Stomach (tissue), 8 donors: ENCODE measurements at regions not wholly inside any gene's neighbourhood (a gene's known extent, or its start where the extent isn't known, plus 50 kb on each side); places are given as distances from the start of the nearest gene placed in this dataset.

ENCODE experiments used
- DNase-seq, 2 donors: peaks; one replicate each; pipeline versions ENCODE4 v3.0.0 to v3.0.0-alpha.2; 2013 to 2019
- H3K27ac ChIP-seq, 5 donors: fragments of 200-600 bp in 4 of 5; sonication (generic) in 4 of 5; one replicate each; pipeline ENCODE4 v1.5.1; 2013 to 2019; ENCODE audit warnings: mild to moderate bottlenecking in 1 of 5, moderate library complexity in 1 of 5
- H3K27me3 ChIP-seq, 3 donors: fragments of 200-600 bp; sonication (generic); one replicate each; pipeline ENCODE4 v1.5.1; 2017 to 2019; ENCODE audit warnings: mixed run types in 1 of 3
- H3K36me3 ChIP-seq, 4 donors: fragments of 200-600 bp; sonication (generic); 1 replicate in 3 of 4; 2 replicates in 1 of 4; pipeline ENCODE4 v1.5.1; 2016 to 2019
- H3K4me1 ChIP-seq, 4 donors: fragments of 200-600 bp; sonication (generic); one replicate each; pipeline ENCODE4 v1.5.1; 2016 to 2019
- H3K4me3 ChIP-seq, 4 donors: fragments of 200-600 bp; sonication (generic) in 3 of 4; one replicate each; pipeline ENCODE4 v1.5.1; 2016 to 2019; ENCODE audit warnings: mild to moderate bottlenecking in 1 of 4
- H3K9me3 ChIP-seq, 4 donors: fragments of 200-600 bp; sonication (generic); one replicate each; pipeline ENCODE4 v1.5.1; 2016 to 2019
- EP300 ChIP-seq: sonication (generic); formaldehyde crosslinking; IDR thresholded peaks from one replicate; pipeline ENCODE4 v1.6.1; 2017; ENCODE audit warnings: antibody characterized with exemption
- POLR2A ChIP-seq, 4 donors: fragments of 450-650 bp; IDR thresholded peaks; one replicate each; pipeline ENCODE4 v1.6.1; 2016; ENCODE audit warnings: antibody characterized with exemption in 4 of 4, control low read depth in 2 of 4, mild to moderate bottlenecking in 1 of 4, moderate library complexity in 1 of 4
- POLR2AphosphoS5 ChIP-seq, 3 donors: sonication (generic); formaldehyde crosslinking; IDR thresholded peaks; one replicate each; pipeline ENCODE4 v1.6.1; 2016; ENCODE audit warnings: antibody characterized with exemption in 3 of 3
- WGBS, 5 donors: extraction: QIAGEN DNeasy Blood & Tissue Kit in 3 of 5; methylation state at CpG; one replicate each; pipeline versions ENCODE4 v1.1.5 to v1.1.7; 2013 to 2018; 5-methylcytosine and 5-hydroxymethylcytosine counted together
- intact Hi-C: fragments of 100-400 bp; cut with DNase I; formaldehyde crosslinking; loops from one replicate; pipeline ENCODE4 v1.15.1; 2023; ENCODE audit warnings: low total_unique reads
- TF ChIP-seq, protein P1 (sequence below), 7 experiments: fragments of 450-650 bp in 4 of 7; fragments of 200-600 bp in 3 of 7; sonication (generic) in 3 of 7; IDR thresholded peaks; one replicate each; pipeline ENCODE4 v1.5.1; 2016 to 2019; ENCODE audit warnings: antibody characterized with exemption in 7 of 7, control low read depth in 2 of 7, mild to moderate bottlenecking in 1 of 7
- donor health status: healthy with polysubstance abuse.
- donor health status: Bipolar disorder and iron deficiency.
- donor health status: healthy.

DNA sequence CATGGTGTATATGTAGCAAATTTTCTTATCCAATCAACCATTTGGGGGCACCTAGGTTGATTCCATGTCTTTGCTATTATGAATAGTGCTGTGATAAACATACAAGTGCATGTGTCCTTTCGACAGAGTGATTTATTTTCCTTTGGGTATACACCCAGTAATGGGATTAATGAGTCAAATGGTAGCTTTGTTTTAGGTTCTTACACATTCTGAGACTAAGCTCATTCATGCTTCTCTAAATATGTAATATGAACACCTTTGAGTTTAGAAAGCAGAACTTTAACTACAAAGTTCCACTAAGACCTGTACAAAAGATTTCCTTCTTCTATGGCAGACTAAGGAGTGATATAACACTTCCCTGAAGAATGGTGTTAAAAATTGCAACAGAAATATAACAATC is 627.0 kb downstream of the KCNA4 start:
- no peak for TF ChIP-seq EP300
- TF ChIP-seq POLR2A (IDR thresholded peaks at IDR 0.05), result no peak
- TF ChIP-seq POLR2AphosphoS5 (IDR thresholded peaks at IDR 0.05), result no peak
- TF ChIP-seq, protein P1, sequence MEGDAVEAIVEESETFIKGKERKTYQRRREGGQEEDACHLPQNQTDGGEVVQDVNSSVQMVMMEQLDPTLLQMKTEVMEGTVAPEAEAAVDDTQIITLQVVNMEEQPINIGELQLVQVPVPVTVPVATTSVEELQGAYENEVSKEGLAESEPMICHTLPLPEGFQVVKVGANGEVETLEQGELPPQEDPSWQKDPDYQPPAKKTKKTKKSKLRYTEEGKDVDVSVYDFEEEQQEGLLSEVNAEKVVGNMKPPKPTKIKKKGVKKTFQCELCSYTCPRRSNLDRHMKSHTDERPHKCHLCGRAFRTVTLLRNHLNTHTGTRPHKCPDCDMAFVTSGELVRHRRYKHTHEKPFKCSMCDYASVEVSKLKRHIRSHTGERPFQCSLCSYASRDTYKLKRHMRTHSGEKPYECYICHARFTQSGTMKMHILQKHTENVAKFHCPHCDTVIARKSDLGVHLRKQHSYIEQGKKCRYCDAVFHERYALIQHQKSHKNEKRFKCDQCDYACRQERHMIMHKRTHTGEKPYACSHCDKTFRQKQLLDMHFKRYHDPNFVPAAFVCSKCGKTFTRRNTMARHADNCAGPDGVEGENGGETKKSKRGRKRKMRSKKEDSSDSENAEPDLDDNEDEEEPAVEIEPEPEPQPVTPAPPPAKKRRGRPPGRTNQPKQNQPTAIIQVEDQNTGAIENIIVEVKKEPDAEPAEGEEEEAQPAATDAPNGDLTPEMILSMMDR (IDR thresholded peaks at IDR 0.05), result no peak

DNA sequence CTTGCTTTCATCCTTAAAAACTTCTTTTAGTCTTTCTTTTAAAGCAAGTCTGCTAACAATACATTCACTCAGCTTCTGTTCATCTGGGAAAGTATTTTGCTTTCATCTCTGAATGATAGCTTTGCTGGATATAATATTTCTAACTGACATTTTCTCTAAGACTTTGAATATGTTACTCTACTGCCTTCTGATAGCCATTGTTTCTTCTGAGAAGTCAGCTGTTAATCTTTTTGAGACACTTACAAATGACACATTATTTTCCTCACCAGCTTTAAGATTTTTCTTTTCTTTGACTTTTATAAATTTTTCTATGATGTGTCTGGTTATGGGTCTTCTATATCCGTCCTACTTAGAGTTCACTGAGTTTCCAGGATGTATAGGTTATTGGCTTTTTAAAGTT is 643.1 kb downstream of the KCNA4 start:
- WGBS, 5 donors, result 64 to 81% (median 74%) methylated on average over 1 of the region's 1 CpG
- Histone ChIP-seq H3K4me3 (no peak overlapping the region), H3K36me3 (no peaks in the 10 kb centered on the region), H3K9me3 (peaks cover 0 to 18% (median 8%) of the 10 kb centered on the region in 4 donors), H3K4me1 (no peaks in the 10 kb centered on the region), H3K27ac (no peak overlapping the region), H3K27me3 (no peaks in the 10 kb centered on the region)
- intact Hi-C loops, result no loop called here
- TF ChIP-seq EP300 (no peak), POLR2AphosphoS5 (IDR thresholded peaks at IDR 0.05) (no peak), POLR2A (IDR thresholded peaks at IDR 0.05) (no peak)
- TF ChIP-seq, protein P1 (IDR thresholded peaks at IDR 0.05), result no peak
- no peak for DNase-seq

More for the DNA sequence above, 627.0 kb downstream of the KCNA4 start:
- Histone ChIP-seq H3K27ac (no peak overlapping the region), H3K36me3 (no peaks in the 10 kb centered on the region), H3K9me3 (no peaks in the 10 kb centered on the region), H3K4me1 (no peaks in the 10 kb centered on the region), H3K4me3 (no peak overlapping the region), H3K27me3 (no peaks in the 10 kb centered on the region)
- intact Hi-C loops, result no loop called here
- no peak for DNase-seq
- 72 to 83% (median 81%) methylated on average over 1 of the region's 1 CpG for WGBS, 5 donors

DNA sequence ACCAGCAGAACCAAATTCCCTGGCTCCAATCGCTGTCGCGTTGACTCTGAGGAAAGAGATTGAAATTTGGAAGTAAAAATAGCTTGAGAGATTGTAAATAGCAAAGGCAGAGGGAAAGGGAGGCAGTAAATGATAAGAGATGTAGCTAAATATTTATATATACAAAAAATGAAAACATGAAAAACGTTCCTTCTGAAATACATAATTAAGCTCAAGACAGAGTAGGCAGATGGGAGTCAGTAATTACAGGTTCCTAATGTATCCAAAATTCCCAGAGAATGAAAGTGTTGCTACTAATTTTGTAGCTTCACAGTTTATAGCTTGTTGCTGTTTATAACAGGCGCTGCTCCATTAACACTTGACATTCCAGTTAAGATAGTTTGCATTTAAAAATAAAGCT is 648.7 kb downstream of the KCNA4 start:
- no peaks in the 10 kb centered on the region for H3K27me3 ChIP-seq
- TF ChIP-seq, protein P1 (IDR thresholded peaks at IDR 0.05), result no peak
- TF ChIP-seq EP300 (no peak), POLR2A (IDR thresholded peaks at IDR 0.05) (no peak), POLR2AphosphoS5 (IDR thresholded peaks at IDR 0.05) (no peak)
- H3K27ac ChIP-seq, result no peak overlapping the region
- no peak for DNase-seq
- no peaks in the 10 kb centered on the region for H3K9me3 ChIP-seq
- no peaks in the 10 kb centered on the region for H3K36me3 ChIP-seq
- 46 to 58% (median 55%) methylated on average over 5 of the region's 5 CpGs for WGBS, 5 donors
- H3K4me1 ChIP-seq, result no peaks in the 10 kb centered on the region
- intact Hi-C loops, result no loop called here
- H3K4me3 ChIP-seq, result no peak overlapping the region

DNA sequence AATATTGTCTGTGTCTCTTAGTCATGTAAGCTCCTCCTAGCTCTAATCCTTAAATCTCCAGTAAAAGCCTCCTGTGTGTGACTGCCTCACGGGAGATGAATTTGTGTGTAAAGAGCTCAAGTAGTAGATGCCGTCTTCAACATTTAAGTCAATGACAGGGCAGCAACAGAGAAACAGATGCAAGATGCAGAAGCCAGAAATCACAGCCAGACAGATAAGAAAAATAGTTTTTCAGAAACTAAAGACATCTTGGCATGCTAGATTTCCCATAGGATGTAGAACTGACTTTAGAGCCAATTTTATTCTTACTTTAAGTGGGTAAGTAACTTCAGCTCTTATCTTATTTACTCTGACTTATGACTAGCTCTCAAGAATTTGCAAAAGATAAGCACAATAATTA is 652.8 kb downstream of the KCNA4 start:
- 37 to 83% (median 59%) methylated on average over 2 of the region's 2 CpGs for WGBS, 5 donors
- DNase-seq, result no peak
- no peaks in the 10 kb centered on the region for H3K4me1 ChIP-seq
- TF ChIP-seq, protein P1 (IDR thresholded peaks at IDR 0.05), result no peak
- TF ChIP-seq POLR2AphosphoS5 (IDR thresholded peaks at IDR 0.05) (no peak), POLR2A (IDR thresholded peaks at IDR 0.05) (no peak), EP300 (no peak)
- H3K27ac ChIP-seq, result no peak overlapping the region
- intact Hi-C loops, result no loop called here
- no peak overlapping the region for H3K4me3 ChIP-seq
- no peaks in the 10 kb centered on the region for H3K27me3 ChIP-seq
- H3K9me3 ChIP-seq, result no peaks in the 10 kb centered on the region
- H3K36me3 ChIP-seq, result no peaks in the 10 kb centered on the region
